Smooth muscle cell (in vitro differentiated cells): ENCODE measurements at regions not wholly inside any gene's neighbourhood (a gene's known extent, or its start where the extent isn't known, plus 50 kb on each side); places are given as distances from the start of the nearest gene placed in this dataset.
A peak's percentile ranks its signal among the peaks of the same experiment; 100 is the strongest.

Experiments
- DNase-seq: peaks from one replicate; lab custom pipeline; 2025; ENCODE audit not compliant: unreplicated experiment; lab: John Stamatoyannopoulos, UW
- H2AFZ ChIP-seq: fragments of 200-600 bp; sonication (generic); 2 replicates; pipeline ENCODE4 v1.6.0; 2016; ENCODE audit warnings: antibody characterized with exemption, low read depth, mild to moderate bottlenecking
- H3F3A ChIP-seq: fragments of 200-600 bp; sonication (generic); 2 replicates; pipeline ENCODE4 v1.6.0; 2017; ENCODE audit warnings: antibody characterized with exemption, low read depth
- H3K27ac ChIP-seq: fragments of 200-600 bp; sonication (generic); 2 replicates; pipeline ENCODE4 v1.5.1; 2016; ENCODE audit warnings: low read depth, mild to moderate bottlenecking
- H3K27me3 ChIP-seq: fragments of 200-600 bp; sonication (generic); 2 replicates; pipeline ENCODE4 v1.6.1; 2016; ENCODE audit warnings: low read depth, mild to moderate bottlenecking
- H3K36me3 ChIP-seq: fragments of 200-600 bp; sonication (generic); 2 replicates; pipeline ENCODE4 v1.5.1; 2016; ENCODE audit warnings: low read depth
- H3K4me1 ChIP-seq: fragments of 200-600 bp; sonication (generic); 2 replicates; pipeline ENCODE4 v1.5.1; 2016; ENCODE audit warnings: low read depth
- H3K4me2 ChIP-seq: fragments of 200-600 bp; sonication (generic); 2 replicates; pipeline ENCODE4 v1.6.0; 2016; ENCODE audit warnings: mild to moderate bottlenecking
- H3K4me3 ChIP-seq: fragments of 200-600 bp; sonication (generic); 2 replicates; pipeline ENCODE4 v1.5.1; 2016; ENCODE audit warnings: mild to moderate bottlenecking
- H3K79me2 ChIP-seq: fragments of 200-600 bp; sonication (generic); 2 replicates; pipeline ENCODE4 v1.6.0; 2016; ENCODE audit warnings: low read depth, mild to moderate bottlenecking
- H3K9ac ChIP-seq: fragments of 200-600 bp; sonication (generic); 2 replicates; pipeline ENCODE4 v1.6.0; 2016; ENCODE audit warnings: low read depth
- H3K9me3 ChIP-seq: fragments of 200-600 bp; sonication (generic); replicated peaks from 2 replicates; pipeline ENCODE4 v1.5.1; 2016; ENCODE audit warnings: low read depth
- H4K20me1 ChIP-seq: fragments of 200-600 bp; sonication (generic); 2 replicates; pipeline ENCODE4 v1.6.0; 2016; ENCODE audit warnings: low read depth
- CTCF ChIP-seq: fragments of 200-600 bp; sonication (generic); IDR thresholded peaks from 2 replicates; pipeline ENCODE4 v1.5.1; 2017; ENCODE audit warnings: borderline replicate concordance, mild to moderate bottlenecking, antibody characterized with exemption; ENCODE audit not compliant: insufficient read depth, poor library complexity, severe bottlenecking
- WGBS: methylation state at CpG from one replicate; pipeline ENCODE4 v1.1.7; 2016; ENCODE audit warnings: low lambda C conversion rate; 5-methylcytosine and 5-hydroxymethylcytosine counted together

DNA sequence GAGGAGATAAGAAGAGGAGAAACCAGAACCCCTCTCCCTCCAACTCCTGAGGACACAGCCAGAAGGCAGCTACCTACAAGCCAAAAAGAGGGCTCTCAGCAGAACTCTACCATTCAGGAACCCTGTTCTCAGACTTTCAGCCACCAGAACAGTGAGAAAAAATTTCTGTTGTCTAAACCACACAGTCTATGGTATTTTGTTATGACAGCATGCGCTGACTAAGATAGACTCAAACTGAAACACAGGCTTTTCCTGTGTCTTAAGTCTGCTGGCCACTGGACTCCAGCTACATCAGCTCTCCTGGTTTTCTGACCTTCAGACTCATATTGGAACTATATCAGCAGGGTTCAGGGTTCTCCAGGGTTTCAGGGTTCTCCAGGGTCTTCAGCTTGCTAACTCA is 126.5 kb upstream of the TNFSF4 start:
- H3K4me2 ChIP-seq = no peak overlapping the region
- no peak overlapping the region for H2AFZ ChIP-seq
- H3K27ac ChIP-seq = peak overlapping the region; percentile 35
- no peaks in the 10 kb centered on the region for H3K36me3 ChIP-seq
- no peaks in the 10 kb centered on the region for H3K9me3 ChIP-seq
- H3K4me3 ChIP-seq = no peak overlapping the region
- no peaks in the 10 kb centered on the region for H3K27me3 ChIP-seq
- H3K4me1 ChIP-seq = peaks cover 19% of the 10 kb centered on the region
- peaks cover 15% of the 10 kb centered on the region for H3F3A ChIP-seq
- no peak overlapping the region for H3K9ac ChIP-seq
- WGBS = 80% methylated on average over 1 of the region's 1 CpG
- TF ChIP-seq CTCF = no peak
- DNase-seq = no peak
- H4K20me1 ChIP-seq = no peaks in the 10 kb centered on the region
- H3K79me2 ChIP-seq = no peaks in the 10 kb centered on the region

DNA sequence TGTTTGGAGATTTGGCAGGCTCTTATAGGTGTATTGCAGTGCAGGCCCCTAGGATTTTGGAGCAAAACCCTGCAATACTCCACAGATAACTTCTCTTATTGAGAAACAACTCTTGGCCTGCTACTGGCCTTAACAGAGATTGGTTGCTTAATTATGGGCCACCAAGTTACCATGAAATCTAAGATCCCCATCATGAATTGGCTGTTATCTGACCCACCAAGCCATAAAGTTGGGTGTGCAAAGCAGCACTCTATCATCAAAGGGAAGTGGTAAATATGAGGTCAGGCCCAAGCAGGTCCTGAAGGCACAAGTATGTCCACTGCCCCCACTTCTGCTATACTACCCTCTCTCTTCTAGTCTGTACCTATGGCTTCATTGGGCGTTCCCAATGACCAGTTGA is 130.0 kb upstream of the TNFSF4 start:
- H3F3A ChIP-seq = no peaks in the 10 kb centered on the region
- H3K79me2 ChIP-seq = no peaks in the 10 kb centered on the region
- H3K4me2 ChIP-seq = no peak overlapping the region
- no peaks in the 10 kb centered on the region for H4K20me1 ChIP-seq
- no peaks in the 10 kb centered on the region for H3K27me3 ChIP-seq
- no peak overlapping the region for H3K4me3 ChIP-seq
- no peaks in the 10 kb centered on the region for H3K36me3 ChIP-seq
- no peaks in the 10 kb centered on the region for H3K9me3 ChIP-seq
- no peak overlapping the region for H3K9ac ChIP-seq
- 44% methylated on average over 1 of the region's 1 CpG for WGBS
- TF ChIP-seq CTCF = no peak
- H3K27ac ChIP-seq = no peak overlapping the region
- no peaks in the 10 kb centered on the region for H3K4me1 ChIP-seq
- H2AFZ ChIP-seq = no peak overlapping the region
- no peak for DNase-seq

GRCh38 chr1:173341307-173341706 is 134.2 kb upstream of the TNFSF4 start:
- H4K20me1 ChIP-seq = no peaks in the 10 kb centered on the region
- no peaks in the 10 kb centered on the region for H3K79me2 ChIP-seq
- no peaks in the 10 kb centered on the region for H3F3A ChIP-seq
- no peaks in the 10 kb centered on the region for H3K4me1 ChIP-seq
- H3K27me3 ChIP-seq = no peaks in the 10 kb centered on the region
- TF ChIP-seq CTCF = no peak
- no peak overlapping the region for H3K4me3 ChIP-seq
- no peak overlapping the region for H3K9ac ChIP-seq
- no peak overlapping the region for H2AFZ ChIP-seq
- WGBS = 37% methylated on average over 5 of the region's 5 CpGs
- H3K36me3 ChIP-seq = no peaks in the 10 kb centered on the region
- H3K9me3 ChIP-seq = no peaks in the 10 kb centered on the region
- peak overlapping the region; percentile 63 for H3K27ac ChIP-seq
- H3K4me2 ChIP-seq = peak overlapping the region; percentile 11
- DNase-seq = no peak

- H4K20me1 ChIP-seq = no peaks in the 10 kb centered on the region
- H3F3A ChIP-seq = no peaks in the 10 kb centered on the region
- no peak overlapping the region for H3K4me3 ChIP-seq
- no peaks in the 10 kb centered on the region for H3K27me3 ChIP-seq
- H3K36me3 ChIP-seq = no peaks in the 10 kb centered on the region
- 96% methylated on average over 1 of the region's 1 CpG for WGBS
- H3K4me1 ChIP-seq = no peaks in the 10 kb centered on the region
- no peak overlapping the region for H3K9ac ChIP-seq
- H3K4me2 ChIP-seq = peak overlapping the region; percentile 11
- H3K27ac ChIP-seq = peak overlapping the region; percentile 63
- TF ChIP-seq CTCF = no peak
- H3K9me3 ChIP-seq = no peaks in the 10 kb centered on the region
- DNase-seq = no peak
- H2AFZ ChIP-seq = no peak overlapping the region
- no peaks in the 10 kb centered on the region for H3K79me2 ChIP-seq
Measured at GRCh38 chr1:173341971-173342370, 134.8 kb upstream of the TNFSF4 start.
